GM19455 (cell line): ENCODE measurements at regions not wholly inside any gene's neighbourhood (a gene's known extent, or its start where the extent isn't known, plus 50 kb on each side); places are given as distances from the start of the nearest gene placed in this dataset.
"Not testable (repeated sequence)": the region's sequence is repeated elsewhere in the genome, so short reads cannot be mapped to it uniquely, and the experiment has no call there.

ENCODE experiments used
- ATAC-seq: cut with Tn5 transposase; IDR thresholded peaks from one replicate; pipeline ENCODE4 v1.9.1; 2021; ENCODE audit not compliant: unreplicated experiment

DNA sequence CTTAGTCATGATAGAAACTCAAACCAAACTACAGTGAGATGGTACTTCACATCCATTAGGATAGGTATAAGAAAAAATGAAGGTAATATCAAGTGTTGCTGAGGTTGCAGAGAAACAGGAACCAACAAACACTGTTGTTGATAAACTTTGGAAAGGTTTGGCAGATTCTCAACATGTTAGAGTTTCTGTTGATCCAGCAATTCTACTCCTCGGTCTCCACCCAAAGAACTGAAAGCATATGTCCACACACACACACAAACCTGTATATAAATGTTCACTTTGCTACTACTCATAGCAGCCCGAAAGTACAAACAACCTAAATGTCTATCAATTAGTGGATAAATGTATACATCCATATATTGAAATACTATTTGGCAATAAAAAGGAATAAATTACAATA lies 128.3 kb upstream of the CARMIL1 start:
- no peak for ATAC-seq

GRCh38 chr6:25153079-25153478 lies 126.1 kb upstream of the CARMIL1 start:
- ATAC-seq = no peak

DNA sequence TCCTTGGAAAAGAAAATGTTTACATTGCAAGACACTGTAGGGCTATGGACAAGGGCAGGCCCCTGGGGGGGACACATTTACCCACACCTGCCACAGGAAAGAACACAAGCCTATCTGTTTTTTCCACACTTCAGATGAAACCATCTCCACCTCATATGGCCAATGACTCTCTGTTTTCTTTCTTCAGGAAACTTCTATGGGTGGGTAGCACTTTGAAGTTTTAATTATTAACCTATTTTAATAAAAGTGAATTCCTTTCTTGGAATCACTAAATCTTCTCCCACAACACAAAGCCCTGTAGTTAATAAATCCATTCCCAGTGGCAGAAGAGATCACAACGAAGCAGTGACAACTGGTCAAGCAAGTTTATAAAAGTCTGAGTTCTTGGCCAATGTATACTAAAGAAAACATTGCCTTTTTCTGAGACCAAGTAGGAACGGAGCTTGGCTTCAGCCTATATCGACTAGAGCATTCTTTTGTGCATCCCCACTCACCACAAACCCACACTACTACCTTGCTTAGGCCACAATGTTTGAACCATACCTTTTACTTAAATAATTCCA lies 125.1 kb upstream of the CARMIL1 start:
- no peak for ATAC-seq

GRCh38 chr6:25155211-25155610 lies 124.0 kb upstream of the CARMIL1 start:
- no peak for ATAC-seq

- no peak for ATAC-seq
Measured at GRCh38 chr6:25156123-25156522, 123.1 kb upstream of the CARMIL1 start.

GRCh38 chr6:25157183-25157582 lies 122.0 kb upstream of the CARMIL1 start:
- no peak for ATAC-seq

- no peak for ATAC-seq
Measured at GRCh38 chr6:25157842-25158241, 121.3 kb upstream of the CARMIL1 start.

DNA sequence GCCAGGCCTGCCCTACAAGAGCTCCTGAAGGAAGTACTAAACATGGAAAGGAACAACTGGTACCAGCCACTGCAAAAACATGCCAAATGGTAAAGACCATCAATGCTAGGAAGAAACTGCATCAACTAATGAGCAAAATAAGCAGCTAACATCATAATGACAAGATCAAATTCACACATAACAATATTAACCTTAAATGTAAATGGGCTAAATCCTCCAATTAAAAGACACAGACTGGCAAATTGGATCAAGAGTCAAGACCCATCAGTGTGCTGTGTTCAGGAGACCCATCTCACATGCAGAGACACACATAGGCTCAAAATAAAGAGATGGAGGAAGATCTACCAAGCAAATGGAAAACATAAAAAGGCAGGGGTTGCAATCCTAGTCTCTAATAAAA lies 119.0 kb upstream of the CARMIL1 start:
- ATAC-seq = not testable (repeated sequence)

DNA sequence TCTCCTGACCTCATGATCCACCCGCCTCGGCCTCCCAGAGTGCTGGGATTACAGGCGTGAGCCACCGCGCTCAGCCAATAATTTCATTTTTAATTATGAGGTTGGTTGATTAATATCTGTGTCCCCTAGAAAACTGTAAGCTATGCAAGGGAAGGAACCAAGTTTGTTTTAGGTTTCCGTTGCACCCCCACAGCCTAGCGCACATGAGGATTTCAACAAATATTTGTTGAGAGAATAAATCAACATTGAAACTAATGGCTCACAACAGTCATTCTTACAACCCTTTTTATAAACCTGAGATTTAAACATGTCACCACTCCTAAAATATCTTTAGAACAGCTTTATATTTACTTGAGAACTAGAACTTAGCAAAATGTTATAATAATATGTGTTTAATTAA lies 114.0 kb upstream of the CARMIL1 start:
- no peak for ATAC-seq

DNA sequence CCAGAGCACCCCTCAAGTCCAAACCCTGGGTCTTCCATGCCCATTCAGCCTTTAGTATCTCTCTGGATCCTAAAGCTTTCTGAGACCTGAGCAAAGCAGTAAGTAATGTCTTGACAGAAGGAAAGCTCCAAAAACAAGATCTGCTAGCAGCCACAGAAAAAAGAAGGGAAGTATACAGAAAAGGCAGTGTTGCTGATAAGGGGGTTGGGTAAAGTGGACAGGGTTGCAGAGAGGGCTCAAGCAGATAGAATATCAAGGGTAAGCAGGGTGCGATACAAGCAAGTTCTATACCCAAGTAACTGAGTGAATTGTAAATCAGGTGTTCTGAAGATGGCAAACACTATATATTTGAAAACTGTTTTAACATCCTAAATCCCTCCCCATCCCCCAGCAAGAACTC lies 113.4 kb upstream of the CARMIL1 start:
- ATAC-seq = no peak

GRCh38 chr6:25166955-25167748 lies 112.0 kb upstream of the CARMIL1 start:
- ATAC-seq = no peak

DNA sequence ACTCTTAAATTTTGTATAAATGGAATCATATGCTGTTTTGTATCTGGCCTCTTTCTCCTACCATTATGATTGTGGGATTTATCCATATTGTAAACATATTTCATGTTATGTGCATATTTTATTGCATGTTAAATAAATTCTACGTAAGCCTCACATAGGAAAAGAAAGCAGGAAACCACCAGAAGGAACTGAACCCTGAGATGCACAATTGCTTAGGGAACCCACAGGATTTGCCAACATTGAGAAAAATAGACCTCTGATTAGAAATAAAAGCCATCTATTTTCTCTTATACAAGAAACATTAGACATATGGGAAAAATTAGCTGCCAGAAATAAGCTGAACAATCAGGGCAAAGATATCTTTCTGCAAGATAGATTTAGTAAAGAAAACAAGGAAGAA lies 111.2 kb upstream of the CARMIL1 start:
- no peak for ATAC-seq

GRCh38 chr6:25168637-25169036 lies 110.5 kb upstream of the CARMIL1 start:
- ATAC-seq = no peak

DNA sequence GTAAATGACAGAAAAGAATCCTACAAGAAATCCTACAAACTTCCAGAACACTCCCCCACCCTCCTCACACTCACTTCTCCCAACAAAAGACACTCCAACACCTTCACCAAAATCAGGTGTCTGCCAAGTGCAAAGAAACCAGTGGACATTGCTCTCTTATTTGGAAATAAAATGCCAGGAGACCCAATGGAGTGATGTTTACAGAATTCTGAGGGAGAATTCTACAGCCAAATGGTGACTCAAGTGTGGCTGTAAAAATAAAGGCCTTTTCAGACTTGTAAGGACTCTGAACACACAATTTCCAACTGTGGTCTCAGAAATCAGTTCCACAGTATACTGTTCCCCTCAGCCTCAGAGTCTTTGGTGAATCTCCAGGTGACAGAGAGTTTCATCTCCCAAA lies 109.6 kb upstream of the CARMIL1 start:
- no peak for ATAC-seq

- no peak for ATAC-seq
Measured at GRCh38 chr6:25169961-25170360, 109.2 kb upstream of the CARMIL1 start.

DNA sequence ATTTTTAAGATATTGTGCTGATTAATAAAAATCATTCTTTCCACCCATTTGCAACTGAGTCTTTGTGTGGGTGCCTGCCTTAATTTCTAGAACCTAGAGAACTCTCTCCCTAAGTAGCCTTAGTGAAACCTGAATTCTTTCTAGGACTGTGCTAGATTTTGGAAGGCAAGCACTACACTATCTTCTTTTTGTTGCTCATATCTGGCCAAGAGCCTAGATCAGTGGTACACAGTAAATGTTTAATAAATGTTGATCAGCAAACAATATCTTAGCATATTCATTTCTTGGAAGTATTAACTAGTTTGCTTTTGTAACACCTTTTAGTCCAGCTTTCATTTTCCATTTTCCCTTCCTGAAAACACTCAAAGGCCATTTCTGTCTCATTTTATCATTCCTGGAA lies 108.5 kb upstream of the CARMIL1 start:
- ATAC-seq = no peak

DNA sequence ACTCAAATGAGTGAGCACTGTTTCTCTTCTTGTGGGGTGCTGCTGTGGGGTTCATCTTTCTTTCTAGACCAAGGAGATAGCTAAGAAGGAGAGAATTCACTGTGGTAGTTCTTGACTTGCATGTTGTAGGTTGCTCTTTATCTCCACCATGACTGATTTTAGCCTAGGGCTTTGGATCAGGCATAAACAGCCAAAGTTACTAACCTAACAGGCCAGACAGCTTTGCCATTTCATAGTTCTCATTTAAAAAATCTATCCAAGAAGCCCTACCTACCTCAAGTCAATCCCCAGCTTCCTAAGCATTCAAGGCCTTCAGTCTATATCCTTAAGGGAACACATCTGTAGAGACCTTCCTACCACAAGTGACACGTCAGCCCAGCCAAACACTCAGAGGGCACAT lies 107.9 kb upstream of the CARMIL1 start:
- no peak for ATAC-seq

DNA sequence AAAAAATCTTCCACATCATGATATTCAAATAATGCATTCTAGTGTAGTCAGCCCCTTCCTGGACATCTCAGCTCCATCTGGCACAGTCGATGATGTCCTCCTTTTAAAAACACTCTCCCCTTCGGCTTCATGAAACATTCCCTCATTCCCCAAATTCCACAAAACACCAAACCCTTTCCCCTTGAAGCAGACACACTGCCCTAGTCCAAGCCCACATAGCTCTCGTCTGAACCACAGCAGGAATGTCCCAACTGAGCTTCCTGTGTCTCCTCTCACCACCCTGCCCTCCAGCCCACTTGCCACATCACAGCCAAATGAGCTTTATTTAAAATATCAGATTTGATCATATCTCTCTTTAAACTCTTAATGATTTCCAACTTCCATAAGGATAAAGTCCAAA lies 106.4 kb upstream of the CARMIL1 start:
- ATAC-seq = no peak

DNA sequence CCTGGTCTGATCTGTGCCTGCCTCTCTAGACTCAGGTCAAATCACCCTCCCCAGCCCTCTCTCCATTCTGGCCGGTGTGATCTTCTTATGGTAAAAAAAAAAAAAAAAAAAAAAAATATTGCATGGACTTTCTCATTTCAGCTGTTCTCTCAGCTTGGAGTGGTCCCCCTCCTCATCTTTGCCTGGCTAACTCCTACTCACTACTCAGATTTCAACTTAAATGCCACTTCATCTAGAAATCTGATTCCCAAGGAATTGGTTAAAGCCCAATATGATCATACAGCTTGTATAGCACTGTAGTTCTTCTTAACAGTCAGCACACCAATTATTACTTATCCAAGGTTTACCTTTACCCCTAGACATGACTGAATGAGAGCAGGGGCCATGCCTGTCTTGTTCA lies 105.9 kb upstream of the CARMIL1 start:
- ATAC-seq = no peak

DNA sequence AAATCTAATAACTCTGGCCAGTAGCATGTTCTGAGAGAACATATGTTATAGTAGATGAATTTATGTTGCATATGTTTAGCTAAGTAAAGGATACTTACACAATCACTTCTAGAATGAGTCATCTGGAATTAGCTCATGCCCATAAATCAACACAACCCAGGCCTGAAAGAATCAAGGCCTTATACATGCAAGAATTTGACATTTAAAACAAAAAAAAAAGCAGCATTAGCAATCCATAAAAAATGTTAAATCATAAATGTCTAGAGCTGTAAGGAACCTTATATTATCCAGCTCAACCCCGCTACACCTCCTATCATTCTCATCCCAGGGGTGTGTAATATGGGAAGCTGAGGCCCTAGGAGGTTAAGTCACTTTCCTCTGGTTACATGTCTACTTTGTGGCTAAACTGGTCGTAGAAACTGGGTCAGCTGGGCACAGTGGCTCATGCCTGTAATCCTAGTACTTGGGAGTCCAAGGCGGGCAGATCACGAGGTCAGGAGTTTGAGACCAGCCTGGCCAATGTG lies 105.2 kb upstream of the CARMIL1 start:
- ATAC-seq = no peak

GRCh38 chr6:25174678-25175077 lies 104.5 kb upstream of the CARMIL1 start:
- ATAC-seq = no peak

GRCh38 chr6:25175196-25175595 lies 104.0 kb upstream of the CARMIL1 start:
- no peak for ATAC-seq

DNA sequence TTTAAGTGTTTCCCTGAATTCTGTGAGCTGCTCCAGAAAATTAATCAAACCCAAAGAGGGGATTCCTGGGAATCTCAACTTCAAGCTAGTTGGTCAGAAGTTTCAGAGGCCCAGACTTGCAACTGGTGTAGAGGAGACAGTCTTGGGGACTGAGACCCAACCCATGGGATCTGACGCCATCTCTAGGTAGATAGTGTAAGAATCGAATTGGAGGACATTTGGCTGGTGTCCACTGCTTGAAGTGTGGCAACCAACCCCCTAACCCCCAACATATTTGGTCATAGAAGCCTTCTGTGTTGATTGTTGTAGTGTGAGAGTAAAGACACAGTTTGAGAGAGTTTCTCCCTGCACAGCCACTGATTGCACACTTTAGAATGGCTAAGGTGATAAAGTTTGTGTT lies 103.5 kb upstream of the CARMIL1 start:
- no peak for ATAC-seq
